ENCODE measurements at regions not wholly inside any gene's neighbourhood (a gene's known extent, or its start where the extent isn't known, plus 50 kb on each side); places are given as distances from the start of the nearest gene placed in this dataset.

DNA sequence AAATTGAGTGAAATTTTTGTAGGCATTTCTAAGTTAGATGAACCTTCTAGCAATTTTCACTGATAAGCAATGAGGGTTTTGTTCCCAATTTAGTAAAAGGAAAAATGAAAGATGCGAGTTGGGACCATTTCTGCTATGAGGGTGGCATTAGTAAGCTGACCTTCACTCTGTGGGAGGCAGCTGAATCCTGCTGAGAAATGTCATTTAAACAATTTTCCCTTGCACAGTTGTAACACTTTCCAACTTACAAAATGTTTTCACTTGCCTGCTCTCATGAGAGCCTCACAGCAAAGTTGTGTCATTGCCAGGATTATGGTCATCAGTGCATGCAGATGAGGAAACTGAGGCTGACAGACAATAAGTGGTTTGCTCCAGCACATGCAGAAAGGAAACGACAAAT lies 527.7 kb downstream of the TNS1 start:
- no peak for DNase-seq (ENCODE audit: low spot score)

DNA sequence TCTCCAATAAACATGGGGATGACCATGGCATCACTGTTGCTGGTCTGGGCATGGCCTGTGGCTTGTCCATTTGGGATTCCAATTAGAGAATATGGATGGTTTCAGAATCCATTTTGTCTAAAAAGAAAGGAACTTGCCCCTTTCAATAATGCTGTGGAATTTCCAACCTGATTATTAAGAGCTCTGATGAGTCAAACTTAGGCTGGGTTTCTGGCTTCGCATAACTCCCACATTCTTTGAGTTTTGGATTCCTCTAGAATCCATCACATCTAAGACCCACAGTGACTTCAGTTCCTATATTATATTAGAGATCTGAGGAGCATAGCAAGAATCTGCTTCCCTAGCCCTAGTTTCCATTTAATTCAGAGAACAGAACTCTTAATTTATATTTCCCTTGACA lies 531.5 kb downstream of the TNS1 start:
- peak; percentile 71 for DNase-seq (ENCODE audit: low spot score)

DNA sequence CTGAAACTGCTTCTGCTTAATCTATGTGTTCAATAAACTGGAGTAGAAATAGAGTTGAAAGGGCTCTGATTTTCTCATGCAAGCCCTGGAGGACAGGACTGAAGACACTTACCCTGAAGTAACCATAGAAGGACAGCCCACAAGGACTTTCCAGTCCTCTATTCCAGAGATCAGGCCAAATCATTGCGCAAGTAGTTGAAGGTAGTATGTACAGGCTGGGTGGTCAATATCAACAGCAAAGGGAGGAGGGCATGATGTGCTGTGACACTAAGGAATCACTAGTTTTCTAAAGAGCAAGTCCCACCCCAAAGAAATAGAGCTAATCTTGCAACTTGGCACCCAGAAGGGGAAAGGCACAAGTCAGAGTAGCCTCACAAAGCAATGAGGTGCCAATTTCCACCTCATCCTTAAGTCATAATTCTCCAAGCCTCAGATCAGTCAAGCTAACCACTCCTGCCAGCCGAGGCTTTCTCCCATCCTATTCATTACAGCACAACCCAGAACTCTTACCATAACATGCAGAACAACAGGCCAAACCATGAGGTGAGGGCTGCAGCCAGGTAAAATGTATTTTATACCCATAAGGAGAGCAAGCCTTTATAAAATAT lies 533.5 kb downstream of the TNS1 start:
- DNase-seq (ENCODE audit: low spot score), result no peak

DNA sequence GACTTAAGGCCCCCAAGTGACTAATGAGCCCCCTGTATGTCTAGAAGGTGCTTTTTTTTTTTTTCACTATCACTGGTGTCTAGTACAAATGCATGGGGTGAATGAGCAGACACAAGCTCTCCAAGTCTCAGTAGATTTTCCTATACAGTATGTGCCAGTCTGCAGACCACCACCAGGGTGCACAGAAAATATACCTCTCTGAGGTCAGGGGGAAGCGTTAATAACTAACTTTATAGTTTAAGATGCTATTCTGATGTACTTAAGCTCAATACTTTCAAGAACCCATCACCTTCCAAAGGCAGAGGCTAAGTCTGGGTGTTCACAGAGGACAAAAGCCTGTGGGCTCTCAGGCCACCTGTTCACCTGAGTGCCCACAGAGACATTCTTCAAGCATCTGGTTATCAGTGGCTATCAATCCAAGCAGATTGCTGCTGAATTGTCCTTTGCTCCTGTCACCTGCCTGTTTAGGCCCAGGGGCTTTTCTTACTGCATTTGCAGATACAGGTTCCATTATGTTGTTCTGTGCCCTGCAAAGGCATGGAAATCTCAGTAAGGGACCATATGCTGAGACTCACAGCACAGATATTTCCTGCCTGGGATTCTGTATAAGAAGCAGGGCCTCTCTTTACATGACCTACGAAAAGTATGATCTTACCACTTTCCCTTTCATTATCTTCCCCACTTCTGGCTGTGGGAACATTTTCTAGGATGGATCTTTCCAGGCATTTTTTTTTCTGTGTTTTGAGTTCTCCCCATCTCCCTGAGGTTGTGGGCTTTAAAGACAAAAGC lies 534.6 kb downstream of the TNS1 start:
- DNase-seq (ENCODE audit: low spot score), result no peak

DNA sequence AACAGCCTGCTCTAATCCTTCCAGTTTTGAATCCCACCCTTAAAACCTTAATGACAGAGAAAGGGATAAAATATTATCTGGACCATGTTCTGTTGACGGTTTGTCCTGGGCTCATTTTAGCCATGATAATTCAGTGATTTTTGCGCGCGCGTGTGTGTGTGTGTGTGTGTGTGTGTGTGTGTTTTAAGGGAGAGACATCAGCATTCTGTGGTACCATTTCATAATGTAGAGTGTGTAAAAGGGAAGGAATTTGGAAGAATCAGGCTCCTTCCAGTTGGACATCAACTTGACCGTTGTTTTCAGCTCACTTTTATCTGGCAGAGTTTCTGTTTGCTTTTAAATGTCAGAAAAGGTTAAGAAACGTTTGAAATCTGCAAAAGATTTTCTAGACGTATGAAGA lies 535.5 kb downstream of the TNS1 start:
- DNase-seq (ENCODE audit: low spot score), result no peak

GRCh38 chr2:217466805-217467204 lies 536.0 kb downstream of the TNS1 start:
- DNase-seq (ENCODE audit: low spot score), result peak; percentile 38

DNA sequence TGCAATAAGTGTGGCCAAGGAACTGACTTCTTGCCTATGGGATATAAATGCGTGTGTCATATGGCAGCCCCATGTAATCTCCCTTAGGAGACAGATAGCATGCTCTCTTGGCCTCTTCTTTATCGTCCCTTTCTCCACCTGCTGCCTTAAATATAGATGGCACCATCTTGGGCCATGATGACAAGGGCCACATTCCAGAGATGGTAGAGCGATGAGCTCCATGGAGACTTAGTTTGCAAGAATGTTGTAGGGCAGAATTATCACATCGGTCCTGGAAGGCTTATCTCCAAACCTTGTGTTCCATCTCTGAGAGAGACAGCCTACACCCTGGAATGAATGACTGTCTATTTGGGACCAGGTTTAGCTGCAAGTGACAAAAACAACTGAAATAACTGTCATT lies 536.7 kb downstream of the TNS1 start:
- DNase-seq (ENCODE audit: low spot score), result peak; percentile 4

DNA sequence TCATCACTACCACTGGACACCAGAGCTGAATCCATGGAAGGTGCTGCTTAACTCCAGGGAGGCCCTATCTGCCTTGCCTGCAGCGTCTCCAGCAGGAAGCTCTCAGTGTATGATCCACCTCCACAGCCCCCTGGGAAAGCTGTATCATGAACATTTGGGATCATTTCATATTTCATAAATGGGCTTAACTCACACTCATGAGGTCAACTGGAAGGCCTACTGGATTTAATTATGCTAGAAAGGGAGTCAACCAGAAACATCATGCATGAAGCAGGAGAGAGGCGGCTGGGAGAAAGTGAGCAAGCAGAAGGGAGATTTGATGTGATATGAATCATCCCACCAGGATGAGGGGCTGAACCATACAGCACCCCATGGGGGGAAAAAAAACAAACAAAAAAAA lies 537.7 kb downstream of the TNS1 start:
- DNase-seq (ENCODE audit: low spot score), result peak; percentile 7

DNA sequence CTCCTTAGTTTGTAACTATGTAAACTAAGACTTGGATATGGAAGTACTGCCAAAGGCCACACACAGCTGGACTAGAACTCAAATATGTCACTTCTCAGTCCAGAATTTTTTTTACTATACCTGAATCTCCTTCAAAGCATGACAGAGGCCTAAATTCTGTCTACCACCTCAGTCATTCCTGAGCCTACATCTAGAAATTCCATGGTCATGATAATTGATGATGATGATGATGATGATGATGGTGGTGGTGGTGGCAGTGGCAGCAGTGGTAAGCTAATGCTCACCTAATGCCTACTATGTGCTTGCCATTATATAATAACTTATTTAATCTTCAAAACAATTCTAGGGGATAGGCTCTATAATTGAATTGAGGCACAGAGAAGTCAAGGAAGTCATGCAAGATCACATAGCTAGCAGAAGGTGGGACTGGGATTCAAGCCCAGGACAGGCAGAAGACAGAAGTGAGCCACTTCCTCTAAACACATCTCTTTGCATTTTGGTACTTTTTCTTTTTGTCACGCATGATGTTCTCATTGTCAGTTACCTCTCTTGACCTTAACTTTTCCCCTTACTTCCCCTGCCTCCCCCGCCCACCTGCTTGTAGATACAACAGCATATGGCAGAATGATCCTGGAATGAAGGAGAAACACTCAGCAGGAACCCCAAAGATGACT lies 539.3 kb downstream of the TNS1 start:
- no peak for DNase-seq (ENCODE audit: low spot score)

DNA sequence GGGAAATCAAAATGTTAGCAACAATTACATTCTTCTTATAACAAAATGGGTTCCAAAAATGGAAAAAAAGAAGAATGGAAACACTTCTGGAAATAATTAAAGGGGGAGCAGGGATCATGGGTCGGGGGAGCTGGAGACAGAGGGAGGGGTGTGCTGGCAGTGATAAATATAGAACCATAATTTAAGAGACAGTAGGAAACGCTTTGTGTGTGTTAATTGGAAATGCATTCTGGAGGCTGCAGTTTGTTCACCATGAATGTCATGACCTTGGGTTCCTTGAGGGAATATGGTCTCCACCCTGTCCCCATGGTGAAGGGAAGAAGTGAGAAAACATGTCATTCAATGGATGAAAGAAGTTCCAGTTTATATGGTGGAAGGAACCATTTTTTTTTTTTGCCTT lies 540.7 kb downstream of the TNS1 start:
- DNase-seq (ENCODE audit: low spot score), result no peak

GRCh38 chr2:217461674-217462073 lies 541.1 kb downstream of the TNS1 start:
- DNase-seq (ENCODE audit: low spot score), result no peak

DNA sequence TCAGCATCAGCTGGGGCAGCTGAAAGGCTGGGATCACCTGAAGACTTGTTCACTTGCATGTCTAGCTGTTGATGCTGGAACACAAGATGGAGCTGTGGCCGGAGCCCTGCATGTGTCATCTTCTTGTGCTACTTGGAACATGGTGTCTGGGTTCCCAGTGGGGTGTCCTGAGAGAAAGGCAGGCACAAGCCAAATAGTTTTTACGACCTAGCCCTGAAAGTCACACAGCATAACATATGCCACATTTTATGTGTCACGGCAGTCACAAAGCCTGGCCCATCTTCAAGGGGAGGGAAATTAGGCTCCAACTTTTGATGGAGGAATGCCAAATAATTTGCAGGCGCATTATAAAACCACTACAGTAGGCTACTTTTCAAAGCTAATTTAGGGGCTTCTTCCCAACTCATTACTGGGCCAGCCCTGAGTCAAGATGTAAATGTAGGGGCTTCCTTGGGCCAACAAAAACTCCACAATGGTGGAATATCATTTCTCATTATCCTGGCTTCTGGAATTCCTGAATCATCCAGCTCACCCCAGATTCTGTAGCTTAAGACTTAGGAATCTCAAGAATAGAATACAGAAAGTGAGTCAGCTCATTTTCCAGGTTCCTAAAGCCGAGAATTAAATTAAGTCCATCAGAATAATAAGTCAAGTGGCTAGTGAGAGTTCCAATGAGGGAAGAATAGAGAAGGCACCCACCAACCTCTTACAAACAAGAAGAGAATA lies 543.0 kb downstream of the TNS1 start:
- peak; percentile 3 for DNase-seq (ENCODE audit: low spot score)

DNA sequence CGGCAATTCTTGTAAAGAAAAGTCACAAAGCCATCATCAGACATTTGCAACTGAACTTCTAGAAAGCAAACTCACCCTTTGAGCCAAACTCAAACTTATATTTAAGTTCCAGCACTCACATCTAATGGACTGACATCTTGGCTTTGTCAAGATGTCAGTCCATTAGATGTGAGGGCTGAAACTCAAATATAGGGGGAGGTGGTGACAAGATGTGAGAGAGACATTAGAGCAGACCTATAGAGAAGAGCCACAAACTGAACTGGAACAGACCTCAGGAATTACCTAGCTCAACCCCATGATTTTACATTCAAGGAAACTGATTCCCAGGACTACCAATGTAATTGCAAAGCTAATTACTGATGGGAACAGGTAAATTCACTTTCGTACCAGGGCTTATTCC lies 543.8 kb downstream of the TNS1 start:
- no peak for DNase-seq (ENCODE audit: low spot score)

DNA sequence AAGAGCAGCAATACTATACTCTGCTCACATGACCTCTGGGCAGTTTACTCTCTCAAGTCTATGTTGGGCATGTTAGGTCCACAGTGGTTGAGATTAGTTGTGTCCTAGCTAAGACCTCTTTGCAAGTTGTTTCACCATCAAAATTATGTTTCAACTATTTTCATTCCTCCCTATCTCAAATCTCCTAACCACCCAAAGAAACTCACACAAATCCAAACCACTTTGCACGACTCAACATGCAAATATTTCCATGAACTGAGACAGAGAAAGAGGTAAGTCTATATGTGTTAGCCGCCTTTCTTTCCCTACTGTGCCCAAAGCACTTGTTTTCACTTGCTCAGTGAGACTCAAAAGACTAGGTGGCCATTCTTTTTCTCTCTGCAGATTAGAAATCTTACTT lies 546.8 kb downstream of the TNS1 start:
- DNase-seq (ENCODE audit: low spot score), result peak; percentile 19

DNA sequence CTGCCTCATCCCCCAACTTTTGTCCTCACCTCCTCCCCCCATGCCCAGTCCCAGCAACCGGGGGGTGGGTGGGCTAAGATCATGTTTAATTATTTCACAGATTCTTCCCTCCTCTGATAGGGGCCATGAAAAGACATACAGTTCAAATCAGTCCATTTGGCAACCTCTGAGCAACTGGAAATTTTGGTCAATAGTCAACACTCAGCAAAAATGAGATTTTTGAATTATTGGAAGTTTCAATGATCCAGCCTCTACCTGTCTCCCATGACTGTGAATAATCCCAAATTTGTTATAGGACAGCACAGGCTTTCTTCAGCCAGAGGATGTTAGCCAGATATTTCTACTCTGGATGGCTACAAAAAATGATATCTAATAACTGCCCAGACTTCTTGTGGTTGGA lies 549.9 kb downstream of the TNS1 start:
- DNase-seq (ENCODE audit: low spot score), result no peak

- peak; percentile 88 for DNase-seq (ENCODE audit: low spot score)
Observed at GRCh38 chr2:217451666-217452065, 551.1 kb downstream of the TNS1 start.

- no peak for DNase-seq (ENCODE audit: low spot score)
Observed at GRCh38 chr2:217449444-217449843, 553.4 kb downstream of the TNS1 start.

- no peak for DNase-seq (ENCODE audit: low spot score)
Observed at GRCh38 chr2:217448860-217449259, 553.9 kb downstream of the TNS1 start.

- DNase-seq (ENCODE audit: low spot score), result peak; percentile 74
Observed at GRCh38 chr2:217445723-217446122, 557.1 kb downstream of the TNS1 start.

GRCh38 chr2:217444932-217445331 lies 557.9 kb downstream of the TNS1 start:
- no peak for DNase-seq (ENCODE audit: low spot score)

DNA sequence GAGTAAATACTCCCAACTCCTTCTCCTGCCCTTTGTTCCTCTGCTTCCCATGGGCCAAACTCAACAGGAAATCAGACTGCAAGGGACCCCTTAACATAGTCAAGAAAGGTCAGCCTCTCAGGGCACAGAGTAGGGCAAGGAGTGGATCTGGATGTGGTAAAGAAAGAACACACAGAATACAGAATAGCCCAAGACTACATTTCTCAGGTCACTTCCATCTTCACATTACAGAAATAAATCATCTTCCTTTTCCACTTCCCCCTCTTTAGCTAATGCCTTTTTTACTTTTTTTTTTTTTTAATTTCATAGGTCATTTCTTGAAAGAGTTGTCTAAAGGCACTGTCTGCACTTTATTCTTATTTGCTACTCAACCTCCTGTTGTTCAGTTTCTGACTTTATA lies 558.3 kb downstream of the TNS1 start:
- DNase-seq (ENCODE audit: low spot score), result no peak

GRCh38 chr2:217443601-217444000 lies 559.2 kb downstream of the TNS1 start:
- no peak for DNase-seq (ENCODE audit: low spot score)

GRCh38 chr2:217440000-217440399 lies 562.8 kb downstream of the TNS1 start:
- DNase-seq (ENCODE audit: low spot score), result no peak
